Tibial artery (tissue), 4 donors: ENCODE measurements at regions not wholly inside any gene's neighbourhood (a gene's known extent, or its start where the extent isn't known, plus 50 kb on each side); places are given as distances from the start of the nearest gene placed in this dataset.

Source experiments
- DNase-seq, 2 donors: peaks; one replicate each; pipeline ENCODE4 v3.0.0-alpha.2; 2019
- H3K27ac ChIP-seq, 2 donors: fragments of 200-600 bp; sonication (generic) in 1 of 2; 1 replicate in 1 of 2; 2 replicates in 1 of 2; pipeline ENCODE4 v1.5.1; 2018 to 2019; ENCODE audit warnings: mild to moderate bottlenecking in 1 of 2
- H3K27me3 ChIP-seq, 2 donors: fragments of 200-600 bp; sonication (generic) in 1 of 2; one replicate each; pipeline versions ENCODE4 v1.5.1 to v1.6.0; 2016 to 2019
- H3K36me3 ChIP-seq, 3 donors: fragments of 200-600 bp; sonication (generic) in 2 of 3; one replicate each; pipeline ENCODE4 v1.5.1; 2016 to 2019; ENCODE audit warnings: mild to moderate bottlenecking in 2 of 3
- H3K4me1 ChIP-seq, 4 donors: fragments of 200-600 bp; sonication (generic) in 2 of 4; 1 replicate in 3 of 4; 2 replicates in 1 of 4; pipeline ENCODE4 v1.5.1; 2016 to 2019
- H3K4me3 ChIP-seq, 2 donors: fragments of 200-600 bp; sonication (generic) in 1 of 2; 1 replicate in 1 of 2; 2 replicates in 1 of 2; pipeline ENCODE4 v1.5.1; 2018 to 2019; ENCODE audit warnings: mild to moderate bottlenecking in 2 of 2
- H3K9me3 ChIP-seq, 3 donors: fragments of 200-600 bp; sonication (generic) in 1 of 3; one replicate each; pipeline ENCODE4 v1.5.1; 2016 to 2019
- intact Hi-C: fragments of 100-400 bp; cut with DNase I; formaldehyde crosslinking; loops from one replicate; pipeline ENCODE4 v1.15.0; 2023; ENCODE audit warnings: low total_unique reads
- TF ChIP-seq, protein P1 (sequence below), 2 experiments: fragments of 200-600 bp in 1 of 2; fragments of 450-650 bp in 1 of 2; IDR thresholded peaks; one replicate each; pipeline ENCODE4 v1.5.1; 2017 to 2019; ENCODE audit warnings: antibody characterized with exemption in 2 of 2, mild to moderate bottlenecking in 1 of 2, moderate library complexity in 1 of 2

DNA sequence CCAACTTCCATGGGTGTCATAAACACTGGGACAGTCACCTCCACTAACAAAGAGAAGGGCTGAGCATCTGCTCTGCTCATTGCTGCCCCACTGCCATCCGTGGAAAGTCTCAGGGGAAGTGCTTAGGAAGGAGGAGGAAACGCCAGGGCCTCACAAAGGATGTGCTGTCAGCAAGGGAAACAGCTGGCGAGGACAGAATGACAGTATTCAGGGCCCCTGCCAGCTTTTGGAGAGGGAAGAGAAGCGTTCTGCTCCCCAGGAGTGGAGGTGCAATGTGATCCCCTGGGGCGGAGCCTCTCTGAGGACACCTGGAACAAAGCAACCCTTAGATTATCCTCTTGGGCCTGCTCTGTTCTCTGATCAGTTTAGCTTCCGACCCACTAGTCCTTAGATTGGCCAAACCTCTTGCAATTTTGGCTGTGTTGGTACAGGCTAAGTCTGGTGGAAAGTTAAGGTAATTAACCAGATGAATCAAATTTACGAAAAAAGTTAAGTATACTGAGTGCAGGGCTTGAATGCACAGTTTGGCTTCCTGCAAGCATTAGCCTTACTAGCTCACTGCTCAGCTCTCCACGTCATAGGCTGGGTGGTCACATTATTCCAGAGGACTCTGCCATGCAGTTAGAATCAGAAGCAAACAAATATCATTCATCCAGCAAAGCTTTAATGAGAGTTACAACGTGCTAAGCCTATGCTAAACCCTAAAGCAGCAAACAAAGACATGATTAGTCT lies 170.2 kb upstream of the NFIA start:
- peak in 1 of 2 donors; percentile 54 for DNase-seq
- Histone ChIP-seq H3K9me3 (no peaks in the 10 kb centered on the region), H3K4me3 (no peak overlapping the region), H3K36me3 (no peaks in the 10 kb centered on the region), H3K4me1 (no peaks in the 10 kb centered on the region), H3K27me3 (no peaks in the 10 kb centered on the region), H3K27ac (no peak overlapping the region)
- intact Hi-C loops, result no loop called here
- TF ChIP-seq, protein P1, sequence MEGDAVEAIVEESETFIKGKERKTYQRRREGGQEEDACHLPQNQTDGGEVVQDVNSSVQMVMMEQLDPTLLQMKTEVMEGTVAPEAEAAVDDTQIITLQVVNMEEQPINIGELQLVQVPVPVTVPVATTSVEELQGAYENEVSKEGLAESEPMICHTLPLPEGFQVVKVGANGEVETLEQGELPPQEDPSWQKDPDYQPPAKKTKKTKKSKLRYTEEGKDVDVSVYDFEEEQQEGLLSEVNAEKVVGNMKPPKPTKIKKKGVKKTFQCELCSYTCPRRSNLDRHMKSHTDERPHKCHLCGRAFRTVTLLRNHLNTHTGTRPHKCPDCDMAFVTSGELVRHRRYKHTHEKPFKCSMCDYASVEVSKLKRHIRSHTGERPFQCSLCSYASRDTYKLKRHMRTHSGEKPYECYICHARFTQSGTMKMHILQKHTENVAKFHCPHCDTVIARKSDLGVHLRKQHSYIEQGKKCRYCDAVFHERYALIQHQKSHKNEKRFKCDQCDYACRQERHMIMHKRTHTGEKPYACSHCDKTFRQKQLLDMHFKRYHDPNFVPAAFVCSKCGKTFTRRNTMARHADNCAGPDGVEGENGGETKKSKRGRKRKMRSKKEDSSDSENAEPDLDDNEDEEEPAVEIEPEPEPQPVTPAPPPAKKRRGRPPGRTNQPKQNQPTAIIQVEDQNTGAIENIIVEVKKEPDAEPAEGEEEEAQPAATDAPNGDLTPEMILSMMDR (IDR thresholded peaks at IDR 0.05), result no peak

DNA sequence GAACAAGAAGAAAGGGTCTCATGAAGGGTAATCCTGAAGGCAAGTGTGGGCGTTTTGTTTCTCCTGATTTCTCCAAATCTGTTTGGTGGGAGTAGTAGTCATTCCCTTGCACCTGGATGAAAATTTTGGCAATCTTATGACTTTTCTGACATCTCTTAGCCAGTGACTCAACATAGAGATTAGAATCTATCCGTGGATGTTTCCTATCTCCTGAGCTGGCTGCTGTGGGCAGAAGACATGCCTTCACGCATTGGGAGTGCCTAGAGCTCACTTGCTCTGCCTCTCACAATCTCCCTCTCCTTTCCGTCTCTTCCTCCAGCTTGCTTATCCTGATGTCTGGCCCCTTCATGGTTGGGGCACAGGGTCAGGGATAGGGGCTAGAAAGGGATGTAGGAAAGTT lies 174.2 kb upstream of the NFIA start:
- H3K4me1 ChIP-seq, result peaks cover 0 to 26% (median 24%) of the 10 kb centered on the region in 4 donors
- H3K27ac ChIP-seq, result no peak overlapping the region
- H3K36me3 ChIP-seq, result no peaks in the 10 kb centered on the region
- intact Hi-C loops, result no loop called here
- DNase-seq, result no peak
- H3K9me3 ChIP-seq, result no peaks in the 10 kb centered on the region
- TF ChIP-seq, protein P1 (IDR thresholded peaks at IDR 0.05), result no peak
- no peak overlapping the region for H3K4me3 ChIP-seq
- no peaks in the 10 kb centered on the region for H3K27me3 ChIP-seq

DNA sequence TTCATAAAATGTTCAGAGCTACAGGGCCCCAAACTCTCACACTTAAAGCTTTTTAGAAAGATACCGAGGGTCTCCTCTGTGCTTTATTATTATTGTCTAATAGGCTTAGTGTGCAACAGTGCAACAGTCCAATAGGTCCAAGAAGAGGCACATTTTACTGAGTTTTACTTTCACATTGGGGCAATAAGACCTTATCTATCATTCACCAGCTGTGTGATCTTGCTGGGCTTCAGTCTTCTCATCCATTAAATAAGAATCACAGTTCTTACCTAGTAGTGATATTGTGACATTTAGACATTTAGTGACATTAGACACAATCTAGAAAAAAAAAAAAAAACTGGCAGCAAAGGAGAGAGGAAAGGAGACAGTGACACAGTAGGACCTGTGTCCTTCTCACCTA lies 175.8 kb upstream of the NFIA start:
- DNase-seq, result no peak
- Histone ChIP-seq H3K9me3 (no peaks in the 10 kb centered on the region), H3K27me3 (no peaks in the 10 kb centered on the region), H3K36me3 (no peaks in the 10 kb centered on the region), H3K4me3 (no peak overlapping the region), H3K4me1 (peaks cover 0 to 36% (median 30%) of the 10 kb centered on the region in 4 donors), H3K27ac (peak overlapping the region in 1 of 2 donors; percentile 73)
- intact Hi-C loops, result no loop called here
- TF ChIP-seq, protein P1 (IDR thresholded peaks at IDR 0.05), result no peak

DNA sequence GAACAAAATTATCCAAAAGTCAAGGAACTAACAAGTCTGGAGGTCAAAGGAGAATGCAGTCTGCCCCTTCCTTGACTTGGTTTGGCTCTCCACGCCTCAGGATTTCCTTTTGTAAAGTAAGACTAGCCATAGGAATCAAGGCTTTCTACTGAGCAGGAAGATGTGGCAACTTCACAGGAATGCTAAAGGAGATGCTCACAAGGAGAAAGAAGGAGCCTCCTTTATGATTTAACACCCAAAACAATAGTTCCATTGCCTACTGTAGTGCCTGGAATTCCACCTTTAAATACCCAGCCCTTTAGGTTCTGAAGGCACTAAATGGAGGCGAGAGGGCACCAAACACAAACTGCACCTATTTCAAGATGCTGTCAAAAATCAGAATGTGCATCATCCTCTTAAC lies 176.3 kb upstream of the NFIA start:
- H3K4me3 ChIP-seq, result no peak overlapping the region
- peak overlapping the region; percentile 73 to 92 for H3K27ac ChIP-seq
- DNase-seq, result no peak
- no peaks in the 10 kb centered on the region for H3K27me3 ChIP-seq
- intact Hi-C loops, result no loop called here
- H3K36me3 ChIP-seq, result no peaks in the 10 kb centered on the region
- TF ChIP-seq, protein P1 (IDR thresholded peaks at IDR 0.05), result no peak
- H3K9me3 ChIP-seq, result no peaks in the 10 kb centered on the region
- H3K4me1 ChIP-seq, result peaks cover 0 to 36% (median 30%) of the 10 kb centered on the region in 4 donors

DNA sequence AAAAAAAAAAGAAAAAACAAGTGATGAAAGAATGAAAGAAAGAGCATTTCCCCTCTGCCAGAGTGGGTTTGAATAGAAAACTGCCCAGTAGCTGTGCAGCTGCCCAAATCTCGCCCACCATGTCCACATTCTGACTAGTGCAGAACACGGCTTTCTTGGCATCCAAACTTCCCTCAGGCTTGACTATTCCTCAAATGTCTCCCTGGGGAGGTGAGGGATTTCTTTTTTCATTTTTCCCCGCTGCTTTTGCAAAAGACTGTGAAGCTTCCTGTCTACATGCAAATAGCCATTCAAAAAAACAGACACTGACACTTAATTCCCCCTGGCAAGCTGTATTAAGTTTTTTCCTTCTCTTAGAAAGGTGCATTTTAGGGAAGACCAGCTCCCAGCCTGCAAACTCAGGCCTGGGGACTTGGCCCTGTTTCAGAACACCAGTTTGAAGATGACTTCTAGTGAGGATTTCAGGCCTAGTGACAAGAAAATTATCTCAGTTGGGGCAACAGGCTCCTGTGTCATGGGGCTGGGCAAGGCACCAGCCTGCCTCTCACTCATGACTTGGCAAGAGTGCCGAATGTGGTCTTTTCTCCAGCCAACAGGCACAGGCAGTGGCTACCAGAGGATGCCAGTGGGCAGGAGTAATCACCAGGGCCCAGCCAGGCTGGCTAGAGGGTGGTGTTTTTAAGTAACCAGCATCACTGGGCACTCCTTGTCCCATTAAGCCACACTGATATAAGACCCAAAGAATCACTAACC lies 178.1 kb upstream of the NFIA start:
- TF ChIP-seq, protein P1 (IDR thresholded peaks at IDR 0.05), result no peak
- H3K27me3 ChIP-seq, result no peaks in the 10 kb centered on the region
- peak overlapping the region; percentile 73 to 92 for H3K27ac ChIP-seq
- H3K36me3 ChIP-seq, result no peaks in the 10 kb centered on the region
- peaks cover 0 to 36% (median 30%) of the 10 kb centered on the region in 4 donors for H3K4me1 ChIP-seq
- intact Hi-C loops, result no loop called here
- H3K9me3 ChIP-seq, result no peaks in the 10 kb centered on the region
- DNase-seq, result peak; percentile 69 to 92
- peak overlapping the region in 1 of 2 donors; percentile 8 for H3K4me3 ChIP-seq
